ENCODE measurements at regions not wholly inside any gene's neighbourhood (a gene's known extent, or its start where the extent isn't known, plus 50 kb on each side); places are given as distances from the start of the nearest gene placed in this dataset.

- no peak for DNase-seq
Observed at GRCh38 chr17:12597895-12598294, 67.8 kb upstream of the MYOCD start.

GRCh38 chr17:12599186-12599920, 66.3 kb upstream of the MYOCD start:
- no peak for DNase-seq

- no peak for DNase-seq
Observed at GRCh38 chr17:12600349-12600748, 65.3 kb upstream of the MYOCD start.

- no peak for DNase-seq
Observed at GRCh38 chr17:12603566-12603965, 62.1 kb upstream of the MYOCD start.

GRCh38 chr17:12605222-12605621, 60.5 kb upstream of the MYOCD start:
- no peak for DNase-seq

GRCh38 chr17:12613566-12613965, 52.1 kb upstream of the MYOCD start:
- no peak for DNase-seq
